ENCODE measurements at regions not wholly inside any gene's neighbourhood (a gene's known extent, or its start where the extent isn't known, plus 50 kb on each side); places are given as distances from the start of the nearest gene placed in this dataset.

- TF ChIP-seq REST (IDR thresholded peaks at IDR 0.05; ENCODE audit: low read depth, low read length) (no peak), RAD21 (IDR thresholded peaks at IDR 0.05; ENCODE audit: low read length) (no peak), EZH2phosphoT487 (IDR thresholded peaks at IDR 0.05; ENCODE audit: borderline replicate concordance, low read depth) (no peak)
Measured at GRCh38 chr11:92163879-92164278, 60.7 kb upstream of the FAT3 start (continued).

- H3K4me3 ChIP-seq (ENCODE audit: low read depth in 2 of 2, low read length in 1 of 2), result no peak overlapping the region
Measured at GRCh38 chr11:92162776-92163175, 61.8 kb upstream of the FAT3 start.

More at GRCh38 chr11:92162776-92163175, 61.8 kb upstream of the FAT3 start:
- ChIA-PET CTCF (no interaction called here), POLR2A (no interaction called here)
- no peak for TF ChIP-seq REST (IDR thresholded peaks at IDR 0.05; ENCODE audit: low read depth, low read length)
- TF ChIP-seq TEAD4 (IDR thresholded peaks at IDR 0.05; ENCODE audit: borderline replicate concordance, insufficient read depth), result no peak
- TF ChIP-seq RXRA (IDR thresholded peaks at IDR 0.05; ENCODE audit: borderline replicate concordance, low read depth), result no peak
- no peak for TF ChIP-seq RAD21 (IDR thresholded peaks at IDR 0.05; ENCODE audit: low read length)
- no peak for TF ChIP-seq MAX (IDR thresholded peaks at IDR 0.05; ENCODE audit: low read depth)
- no peak for TF ChIP-seq ELF1 (IDR thresholded peaks at IDR 0.05)
- TF ChIP-seq FOXM1 (IDR thresholded peaks at IDR 0.05; ENCODE audit: low read depth), result no peak
- TF ChIP-seq USF2 (IDR thresholded peaks at IDR 0.05; ENCODE audit: borderline replicate concordance, low read depth, low read length), result no peak
- TF ChIP-seq NRF1 (IDR thresholded peaks at IDR 0.05; ENCODE audit: low read depth, low read length), result no peak
- no peak for TF ChIP-seq FOXJ3 (CRISPR knock-in tag; IDR thresholded peaks at IDR 0.05)
- TF ChIP-seq ZBTB33 (IDR thresholded peaks at IDR 0.05; ENCODE audit: borderline replicate concordance, low read depth), result no peak
- TF ChIP-seq TAF1 (IDR thresholded peaks at IDR 0.05; ENCODE audit: borderline replicate concordance, low read depth, low read length), result no peak
- TF ChIP-seq SIN3A (IDR thresholded peaks at IDR 0.05; ENCODE audit: borderline replicate concordance, low read depth, low read length), result no peak
- Histone ChIP-seq H3K9ac (no peak overlapping the region), H3K4me2 (no peak overlapping the region), H3K9me2 (no peaks in the 10 kb centered on the region), H4K20me1 (ENCODE audit: insufficient read depth) (no peaks in the 10 kb centered on the region), H3K36me3 (replicated peaks in 1 of 2; ENCODE audit: control insufficient read depth in 1 of 2, insufficient read depth in 2 of 2, low read length in 1 of 2) (no peaks in the 10 kb centered on the region), H3K27ac (ENCODE audit: low read depth in 2 of 2, low read length in 1 of 2) (no peak overlapping the region), H2AFZ (ENCODE audit: low read depth) (no peak overlapping the region), H3K79me2 (ENCODE audit: insufficient read depth) (no peaks in the 10 kb centered on the region), H3K4me1 (ENCODE audit: control insufficient read depth in 1 of 2, insufficient read depth in 2 of 2, low read depth in 1 of 2, low read length in 1 of 2) (no peaks in the 10 kb centered on the region; a peak in 1 of 4 replicates), H3K9me3 (no peaks in the 10 kb centered on the region), H3K27me3 (ENCODE audit: insufficient read depth) (no peaks in the 10 kb centered on the region), H3F3A (replicated peaks; ENCODE audit: insufficient read depth) (no peaks in the 10 kb centered on the region)
- WGBS (ENCODE audit: low lambda C conversion rate), result 78% methylated on average over 2 of the region's 2 CpGs
- no peak for DNase-seq

Data from SK-N-SH (cell line).